DMS114 treated with DMSO at 0.1 percent for 48 hours (cell line): ENCODE measurements at regions not wholly inside any gene's neighbourhood (a gene's known extent, or its start where the extent isn't known, plus 50 kb on each side); places are given as distances from the start of the nearest gene placed in this dataset.

ENCODE experiments used
- DNase-seq: peaks from one replicate; lab custom pipeline; 2025; ENCODE audit not compliant: unreplicated experiment; lab: John Stamatoyannopoulos, UW

DNA sequence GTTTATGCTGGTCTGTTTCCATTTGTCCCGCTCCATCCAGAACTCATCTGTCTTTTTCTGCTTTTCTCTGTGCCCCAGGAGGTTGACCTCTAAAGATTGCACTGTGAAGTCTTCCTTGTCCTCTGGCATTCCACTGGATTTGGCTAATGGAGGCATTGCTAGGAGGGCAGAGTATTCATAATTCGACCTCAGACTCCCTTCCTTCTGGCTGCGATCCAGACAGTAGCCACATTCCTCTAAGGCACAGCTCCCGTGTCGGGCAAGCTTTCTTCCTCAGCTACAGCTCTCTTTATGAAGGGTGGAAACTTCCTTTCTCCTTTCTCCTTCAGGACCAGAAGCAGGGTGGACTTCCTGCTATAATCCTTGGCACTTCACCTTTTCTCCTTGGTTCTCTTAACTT lies 175.9 kb downstream of the BAMBI start:
- no peak for DNase-seq

DNA sequence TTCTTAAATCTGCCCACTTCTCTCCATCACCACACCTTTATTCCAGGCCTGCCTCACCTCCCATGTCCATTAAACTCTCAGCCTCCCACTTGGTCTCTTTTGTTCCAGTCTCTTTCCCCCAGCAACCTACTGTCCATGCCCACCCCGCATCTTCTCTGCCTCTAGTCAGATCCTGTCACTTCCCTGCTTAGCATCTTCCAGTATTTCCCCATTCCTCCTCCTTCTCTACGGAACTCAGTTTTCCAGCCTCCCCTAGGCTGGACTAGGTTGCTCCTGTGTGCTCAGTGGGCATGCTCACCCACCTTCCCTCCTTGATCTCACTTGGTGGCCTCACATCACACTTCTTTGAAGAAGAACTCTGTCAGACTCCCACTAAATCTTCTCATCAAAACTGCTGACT lies 179.8 kb downstream of the BAMBI start:
- no peak for DNase-seq

- no peak for DNase-seq
These were observed 181.3 kb downstream of the BAMBI start for GRCh38 chr10:28858646-28859045.

- no peak for DNase-seq
These were observed 182.5 kb downstream of the BAMBI start for GRCh38 chr10:28859791-28860190.

DNA sequence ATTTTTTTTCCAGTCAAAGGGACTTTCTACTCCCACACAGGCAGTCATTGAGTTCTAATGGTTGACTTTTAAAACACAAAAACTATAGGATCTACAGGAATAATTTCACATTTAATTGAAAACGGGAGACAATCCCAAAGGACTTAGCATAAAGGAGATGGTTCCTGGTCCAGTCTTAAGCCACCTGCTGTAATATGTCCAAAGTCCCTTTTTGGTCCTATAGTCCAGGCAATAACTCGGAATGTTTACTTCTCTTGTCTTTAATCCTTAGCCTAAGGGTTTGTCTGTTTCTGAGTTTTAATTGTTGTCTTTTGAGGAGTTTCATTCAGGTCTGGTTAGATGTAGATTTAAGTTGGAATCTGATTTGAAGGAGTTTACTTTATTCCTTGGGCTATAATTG lies 184.9 kb downstream of the BAMBI start:
- DNase-seq = no peak

GRCh38 chr10:28869606-28870201 lies 192.4 kb downstream of the BAMBI start:
- no peak for DNase-seq

GRCh38 chr10:28871665-28872064 lies 194.3 kb downstream of the BAMBI start:
- DNase-seq = no peak

- no peak for DNase-seq
These were observed 195.4 kb downstream of the BAMBI start for GRCh38 chr10:28872587-28873165.

GRCh38 chr10:28873540-28873939 lies 196.2 kb downstream of the BAMBI start:
- no peak for DNase-seq

GRCh38 chr10:28874210-28874609 lies 196.9 kb downstream of the BAMBI start:
- no peak for DNase-seq

DNA sequence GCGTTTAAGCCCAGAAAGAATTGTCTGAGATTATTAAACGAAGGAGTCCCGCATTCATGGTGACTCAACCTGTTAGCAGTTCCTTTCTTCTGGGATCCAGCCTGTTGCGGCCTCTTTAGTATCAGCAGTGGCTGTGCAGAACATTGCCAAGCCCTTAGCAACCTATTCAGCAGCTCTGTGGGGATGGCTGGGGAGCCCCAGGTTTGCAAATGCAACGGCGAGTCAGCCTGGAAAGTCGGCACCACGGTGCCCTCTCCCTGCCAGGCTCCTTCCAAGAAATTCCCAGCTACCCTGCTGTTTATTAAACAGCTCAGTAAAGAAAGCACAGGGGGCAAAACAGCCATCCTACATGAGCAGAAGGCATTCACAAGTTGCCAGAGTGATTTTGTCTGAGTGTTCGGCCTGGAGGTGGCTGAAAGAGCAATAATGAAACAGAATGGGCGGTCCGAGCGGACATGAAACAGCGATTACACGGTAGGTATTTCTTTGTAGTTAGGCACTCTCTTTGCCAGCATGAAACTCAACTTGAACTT lies 198.3 kb downstream of the BAMBI start:
- DNase-seq = no peak

DNA sequence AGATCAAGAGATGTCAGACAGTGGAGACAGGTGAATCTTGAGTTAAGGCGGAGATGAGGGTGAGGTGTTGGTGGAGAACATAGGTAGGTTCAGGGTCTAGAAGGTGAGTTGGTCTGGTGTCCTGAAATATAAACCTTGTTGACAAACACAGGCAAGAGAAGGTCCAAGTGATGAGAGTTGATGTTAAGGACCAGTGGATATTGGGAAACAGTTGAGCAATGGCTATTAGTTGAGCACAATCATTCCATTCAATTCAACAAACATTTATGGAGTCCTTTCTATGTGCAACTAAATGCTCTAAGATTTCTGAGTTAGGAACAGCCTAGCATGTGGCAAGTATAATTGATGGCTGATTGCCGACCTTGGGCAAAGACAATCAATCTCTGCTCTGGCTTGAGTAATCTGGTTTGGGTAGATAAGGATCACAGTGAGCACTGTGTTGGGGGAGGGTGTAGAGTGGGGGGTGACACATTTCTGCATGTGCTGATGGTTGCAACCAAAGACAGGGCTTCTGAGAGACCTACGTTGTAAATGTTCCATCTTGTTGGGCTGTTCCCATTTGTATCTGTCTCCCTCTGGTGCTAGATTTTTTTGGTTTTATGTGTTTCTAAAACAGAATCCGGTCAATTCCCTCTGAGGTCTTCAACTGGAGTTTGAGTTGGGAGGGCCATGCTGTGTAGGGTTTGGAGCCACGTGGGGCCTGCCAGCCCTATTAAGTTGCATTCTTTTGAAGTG lies 201.1 kb downstream of the BAMBI start:
- DNase-seq = no peak

DNA sequence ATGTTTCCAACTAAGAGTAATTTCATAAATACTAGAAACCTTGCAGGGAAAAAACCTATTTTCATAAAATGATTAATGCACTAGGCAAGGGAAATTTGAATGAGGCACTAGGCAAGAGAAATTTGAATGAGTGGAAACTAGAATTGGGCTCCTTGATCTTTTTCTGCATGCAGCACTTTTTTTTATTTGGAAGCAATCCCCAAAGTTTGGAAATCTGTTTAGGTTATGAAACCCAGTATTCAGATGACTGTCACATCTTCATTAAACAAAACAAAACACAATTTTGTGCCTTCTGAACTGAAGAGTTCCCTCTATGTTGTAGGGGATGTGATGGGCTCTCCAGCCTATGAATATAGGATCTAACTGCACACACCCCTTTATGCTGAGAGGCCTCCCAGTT lies 201.9 kb downstream of the BAMBI start:
- DNase-seq = no peak

DNA sequence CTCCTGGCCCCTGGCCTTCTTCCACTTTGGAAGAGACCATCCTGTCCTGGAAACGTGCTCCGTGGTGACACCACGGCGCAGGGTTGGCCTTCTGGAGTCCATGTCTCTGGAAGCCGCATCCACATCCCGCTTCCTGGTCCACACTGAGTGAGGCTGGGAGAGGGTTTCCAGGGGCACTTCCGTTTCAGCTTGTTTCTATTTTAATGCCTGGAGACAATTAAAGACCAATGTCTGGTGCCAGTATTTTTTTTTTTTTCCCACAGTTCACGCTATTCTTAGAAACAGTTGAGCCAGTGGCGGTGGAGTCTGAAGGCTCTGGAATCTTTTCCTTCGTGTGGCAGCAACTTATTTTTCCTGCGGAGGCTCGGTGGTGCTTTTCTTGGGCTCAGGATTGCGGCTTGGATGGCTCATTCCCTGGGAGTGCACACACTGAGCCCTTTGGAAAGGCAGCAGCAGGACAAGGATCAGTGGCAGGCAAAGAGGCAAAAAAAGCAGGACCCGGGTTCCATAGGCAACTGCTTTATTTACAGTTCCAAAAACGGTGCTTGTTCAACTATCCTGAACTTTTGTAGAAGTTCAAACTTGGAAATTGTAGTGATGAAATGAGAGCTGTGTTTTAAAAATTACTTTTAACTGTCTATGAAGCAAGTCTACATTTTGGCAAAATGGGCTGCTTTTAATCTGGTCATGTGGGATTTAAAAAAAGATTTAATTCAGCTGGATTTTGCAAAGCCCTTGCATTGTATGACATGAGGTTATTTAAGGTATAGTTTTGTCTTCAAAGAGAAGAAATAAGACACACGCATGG lies 202.8 kb downstream of the BAMBI start:
- DNase-seq = no peak

GRCh38 chr10:28880683-28880950 lies 203.3 kb downstream of the BAMBI start:
- no peak for DNase-seq

GRCh38 chr10:28881171-28881882 lies 204.0 kb downstream of the BAMBI start:
- DNase-seq = no peak

DNA sequence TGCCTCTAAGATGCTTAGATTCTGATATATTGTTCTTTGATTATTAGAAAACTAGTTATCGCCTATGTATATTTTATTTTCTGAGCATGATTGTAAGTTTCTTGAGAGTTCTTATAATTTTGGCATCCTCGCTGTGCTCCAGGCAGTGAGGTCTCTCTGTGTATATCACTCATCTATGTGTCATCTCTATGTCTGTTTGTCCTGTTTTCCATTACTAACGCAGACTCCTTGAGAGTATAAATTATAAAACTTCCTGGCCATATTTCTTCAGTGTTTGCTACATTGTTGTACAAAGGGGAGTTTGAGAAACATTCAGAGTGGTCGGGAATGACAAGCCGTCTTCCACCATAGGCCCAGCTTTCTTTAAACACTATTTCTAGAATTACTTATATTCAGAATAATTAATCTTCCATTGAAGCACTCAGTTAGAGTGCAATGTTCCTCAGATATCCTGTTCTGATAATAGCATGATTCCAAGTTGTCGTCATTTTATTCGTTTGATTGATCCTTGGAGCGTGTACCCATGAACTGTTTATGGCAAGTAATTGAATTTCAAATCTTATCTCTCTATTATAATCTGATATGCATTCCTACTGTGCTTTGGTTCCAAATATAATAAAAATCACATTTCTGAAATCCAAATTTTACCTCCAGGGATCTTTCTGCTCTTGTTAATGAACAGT lies 206.6 kb downstream of the BAMBI start:
- DNase-seq = no peak

- DNase-seq = no peak
These were observed 213.0 kb downstream of the BAMBI start for GRCh38 chr10:28890121-28890950.

DNA sequence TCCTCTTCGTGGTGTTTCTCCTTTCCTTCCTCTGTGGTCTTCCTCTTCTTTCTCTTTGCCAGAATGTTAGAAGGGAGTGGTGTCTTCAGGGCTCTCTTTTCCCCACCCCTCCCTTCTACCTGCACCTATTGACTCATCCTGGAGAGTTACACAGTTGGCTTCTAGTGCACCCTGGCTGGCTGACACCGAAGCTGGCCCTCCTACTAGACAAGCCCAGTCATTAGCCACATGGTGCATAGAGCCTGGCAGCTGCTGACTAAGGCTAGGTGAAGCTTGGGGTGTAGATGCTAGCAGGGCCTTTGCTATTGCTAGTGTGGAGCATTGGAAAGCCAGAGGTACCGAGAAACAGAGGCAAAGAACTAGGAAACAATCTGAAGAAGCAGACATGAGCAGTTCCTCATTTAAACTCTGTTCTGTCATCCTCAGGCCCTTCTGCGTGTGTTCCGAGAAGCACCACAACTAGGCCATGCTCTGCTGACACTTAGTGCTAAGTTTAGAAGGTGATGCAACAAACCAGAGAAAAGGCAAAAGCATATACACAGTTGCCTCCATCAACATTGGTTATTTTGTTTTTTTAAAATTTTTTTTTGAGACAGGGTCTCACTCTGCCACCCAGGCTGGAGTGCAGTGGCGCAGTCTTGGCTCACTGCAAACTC lies 213.9 kb downstream of the BAMBI start:
- DNase-seq = no peak
